ENCODE measurements at regions not wholly inside any gene's neighbourhood (a gene's known extent, or its start where the extent isn't known, plus 50 kb on each side); places are given as distances from the start of the nearest gene placed in this dataset.
"Not testable (repeated sequence)": the region's sequence is repeated elsewhere in the genome, so short reads cannot be mapped to it uniquely, and the experiment has no call there.

DNA sequence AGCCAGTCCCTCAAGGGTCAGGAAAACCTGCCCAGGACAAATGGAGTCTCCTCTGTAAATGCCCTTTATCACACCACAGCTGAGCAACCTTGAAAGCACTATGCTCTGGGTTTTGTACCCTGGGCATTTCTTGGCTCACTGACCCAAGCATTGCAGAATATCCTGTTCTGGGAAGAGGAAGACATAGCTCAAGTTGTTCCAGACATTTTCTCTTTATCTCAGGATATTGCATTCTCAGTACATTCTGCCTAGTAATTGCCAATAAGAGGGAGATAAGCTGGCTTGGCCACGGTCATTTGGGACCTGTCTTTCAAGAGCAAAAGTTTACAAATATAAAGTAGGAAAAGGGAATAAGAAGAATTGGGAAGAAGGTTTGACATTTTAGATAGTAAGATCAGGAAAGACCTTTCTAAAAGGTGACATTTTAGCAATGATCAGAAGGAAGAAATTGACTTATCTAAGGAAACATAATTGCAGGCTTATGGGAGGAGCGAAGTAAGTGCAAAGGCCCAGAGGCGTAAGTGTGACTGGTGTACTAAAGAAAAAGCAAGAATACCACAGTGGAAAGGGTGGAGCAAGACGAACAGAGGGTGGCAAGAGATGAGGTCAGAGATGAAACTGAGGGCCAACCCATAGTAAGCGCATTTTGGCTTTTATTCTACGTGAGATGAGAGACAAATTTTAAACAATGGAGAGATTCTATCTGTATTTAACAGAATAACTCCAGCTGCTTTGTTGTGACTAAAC lies 394.0 kb upstream of the CXADR start:
- no peaks in the 10 kb centered on the region for H3K27me3 ChIP-seq (ENCODE audit: low read depth, low read length)
- no peak overlapping the region for H3K4me3 ChIP-seq (ENCODE audit: low read depth in 1 of 2, low read length in 2 of 2)
- no peaks in the 10 kb centered on the region for H3K9me3 ChIP-seq (ENCODE audit: control insufficient read depth in 1 of 2, low read length in 2 of 2)
- H3K36me3 ChIP-seq (ENCODE audit: control insufficient read depth in 1 of 2, insufficient read depth in 2 of 2, low read length in 2 of 2): no peaks in the 10 kb centered on the region
- H3K27ac ChIP-seq (ENCODE audit: low read length): no peak overlapping the region
- no peaks in the 10 kb centered on the region for H3K4me1 ChIP-seq (ENCODE audit: control insufficient read depth in 1 of 2, insufficient read depth in 2 of 2, low read length in 2 of 2)

DNA sequence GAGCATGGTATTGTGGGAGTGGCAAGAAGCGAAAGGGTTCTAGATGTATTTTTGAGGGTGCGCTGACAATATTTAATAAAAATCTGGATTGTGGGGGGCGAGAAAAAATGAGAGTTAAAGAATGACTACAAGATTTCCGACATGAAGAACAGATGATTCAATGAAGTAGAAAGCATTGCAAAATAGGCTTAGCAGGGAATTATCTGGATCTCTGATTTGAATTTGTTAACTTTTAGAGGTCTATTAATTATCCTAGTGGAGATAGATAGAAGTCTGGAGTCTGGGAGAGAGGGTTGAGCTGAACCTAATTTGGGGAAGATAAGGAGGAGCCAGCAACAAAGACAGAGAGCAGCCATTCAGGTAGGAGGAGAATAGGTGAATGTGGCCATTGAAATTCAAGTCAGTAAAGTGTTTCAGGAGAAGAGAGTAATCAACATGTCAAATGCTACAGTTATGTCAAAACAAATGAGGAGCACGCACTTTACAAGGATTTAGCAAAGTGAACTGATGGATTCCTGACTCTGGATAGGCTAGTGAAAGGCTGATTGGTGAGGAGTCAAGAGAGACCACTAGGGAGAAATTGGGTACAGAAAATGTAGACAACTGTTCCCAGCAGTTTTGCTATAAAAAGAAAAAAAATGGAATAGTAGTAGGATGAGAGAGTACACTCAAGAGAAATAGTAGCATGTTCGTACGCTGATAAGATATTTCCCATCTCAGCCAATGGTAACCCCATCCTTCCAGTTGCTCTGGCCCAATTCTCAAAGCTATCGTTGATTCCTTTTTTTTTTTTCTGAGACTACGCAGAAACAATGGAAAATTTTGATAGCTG lies 393.2 kb upstream of the CXADR start:
- H3K36me3 ChIP-seq (ENCODE audit: control insufficient read depth in 1 of 2, insufficient read depth in 2 of 2, low read length in 2 of 2): no peaks in the 10 kb centered on the region
- H3K27ac ChIP-seq (ENCODE audit: low read length): no peak overlapping the region

DNA sequence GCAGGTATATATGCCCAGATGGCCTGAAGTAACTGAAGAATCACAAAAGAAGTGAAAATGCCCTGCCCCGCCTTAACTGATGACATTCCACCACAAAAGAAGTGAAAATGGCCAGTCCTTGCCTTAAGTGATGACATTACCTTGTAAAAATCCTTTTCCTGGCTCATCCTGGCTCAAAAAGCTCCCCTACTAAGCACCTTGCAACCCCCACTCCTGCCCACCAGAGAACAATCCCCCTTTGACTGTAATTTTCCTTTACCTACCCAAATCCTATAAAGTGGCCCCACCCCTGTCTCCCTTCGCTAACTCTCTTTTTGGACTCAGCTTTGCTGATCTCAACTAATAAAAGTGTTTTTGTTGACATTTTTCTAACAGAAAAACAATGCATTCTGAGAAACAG lies 385.4 kb upstream of the CXADR start:
- H3K36me3 ChIP-seq (ENCODE audit: control insufficient read depth in 1 of 2, insufficient read depth in 2 of 2, low read length in 2 of 2); H3K27ac ChIP-seq (ENCODE audit: low read length); H3K4me3 ChIP-seq (ENCODE audit: low read depth in 1 of 2, low read length in 2 of 2); H3K4me1 ChIP-seq (ENCODE audit: control insufficient read depth in 1 of 2, insufficient read depth in 2 of 2, low read length in 2 of 2); H3K27me3 ChIP-seq (ENCODE audit: low read depth, low read length); H3K9me3 ChIP-seq (ENCODE audit: control insufficient read depth in 1 of 2, low read length in 2 of 2): not testable (repeated sequence)

More for the DNA sequence above, 393.2 kb upstream of the CXADR start:
- Histone ChIP-seq H3K27me3 (ENCODE audit: low read depth, low read length) (no peaks in the 10 kb centered on the region), H3K4me3 (ENCODE audit: low read depth in 1 of 2, low read length in 2 of 2) (no peak overlapping the region), H3K4me1 (ENCODE audit: control insufficient read depth in 1 of 2, insufficient read depth in 2 of 2, low read length in 2 of 2) (no peaks in the 10 kb centered on the region), H3K9me3 (ENCODE audit: control insufficient read depth in 1 of 2, low read length in 2 of 2) (no peaks in the 10 kb centered on the region)

DNA sequence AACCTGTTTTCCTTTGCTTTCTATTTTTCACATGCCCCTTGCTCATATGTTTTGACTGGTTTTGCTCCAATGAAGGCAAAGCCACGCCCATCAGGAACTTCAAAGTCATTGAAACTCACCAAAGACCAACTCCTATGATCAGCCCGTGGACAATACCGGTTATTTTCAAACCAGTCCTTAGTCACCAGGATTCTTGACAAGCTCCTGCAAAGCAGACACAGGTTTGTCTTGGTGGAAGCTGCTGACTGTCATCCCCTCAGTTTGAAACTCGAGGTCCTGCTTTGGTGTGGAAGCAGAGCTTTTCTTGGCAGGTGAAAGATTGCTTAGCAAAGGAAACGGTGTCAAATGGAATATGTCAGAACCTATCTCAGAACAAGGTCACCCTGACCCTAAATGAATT lies 384.7 kb upstream of the CXADR start:
- H3K4me1 ChIP-seq (ENCODE audit: control insufficient read depth in 1 of 2, insufficient read depth in 2 of 2, low read length in 2 of 2): no peaks in the 10 kb centered on the region

DNA sequence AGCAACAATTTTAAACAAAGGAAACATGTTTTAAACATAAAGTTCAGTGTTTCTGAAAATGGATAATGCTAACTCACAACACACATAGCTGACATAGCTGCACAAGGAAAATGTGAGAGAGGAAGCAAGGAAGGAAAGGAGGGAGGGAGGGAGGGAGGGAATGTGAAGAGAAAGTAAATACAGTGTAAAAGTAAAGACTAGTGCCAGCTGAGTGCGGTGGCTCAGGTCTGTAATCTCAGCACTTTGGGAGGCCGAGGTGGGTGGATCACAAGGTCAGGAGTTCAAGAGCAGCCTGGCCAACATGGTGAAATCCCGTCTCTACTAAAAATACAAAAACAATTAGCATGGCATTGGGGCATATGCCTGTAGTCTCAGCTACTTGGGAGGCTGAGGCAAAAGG lies 373.7 kb upstream of the CXADR start:
- not testable (repeated sequence) for H3K27ac ChIP-seq (ENCODE audit: low read length); H3K36me3 ChIP-seq (ENCODE audit: control insufficient read depth in 1 of 2, insufficient read depth in 2 of 2, low read length in 2 of 2); H3K4me1 ChIP-seq (ENCODE audit: control insufficient read depth in 1 of 2, insufficient read depth in 2 of 2, low read length in 2 of 2); H3K27me3 ChIP-seq (ENCODE audit: low read depth, low read length); H3K9me3 ChIP-seq (ENCODE audit: control insufficient read depth in 1 of 2, low read length in 2 of 2)
- peak overlapping the region; percentile 41 to 63 for H3K4me3 ChIP-seq (ENCODE audit: low read depth in 1 of 2, low read length in 2 of 2)

More for the DNA sequence above, 384.7 kb upstream of the CXADR start:
- Histone ChIP-seq H3K27ac (ENCODE audit: low read length) (no peak overlapping the region), H3K27me3 (ENCODE audit: low read depth, low read length) (no peaks in the 10 kb centered on the region), H3K4me3 (ENCODE audit: low read depth in 1 of 2, low read length in 2 of 2) (no peak overlapping the region), H3K36me3 (ENCODE audit: control insufficient read depth in 1 of 2, insufficient read depth in 2 of 2, low read length in 2 of 2) (no peaks in the 10 kb centered on the region), H3K9me3 (ENCODE audit: control insufficient read depth in 1 of 2, low read length in 2 of 2) (peaks cover 0 to under 1% of the 10 kb centered on the region in 2 donors)

- Histone ChIP-seq H3K27ac (ENCODE audit: low read length) (no peak overlapping the region), H3K27me3 (ENCODE audit: low read depth, low read length) (no peaks in the 10 kb centered on the region), H3K9me3 (ENCODE audit: control insufficient read depth in 1 of 2, low read length in 2 of 2) (no peaks in the 10 kb centered on the region), H3K4me1 (ENCODE audit: control insufficient read depth in 1 of 2, insufficient read depth in 2 of 2, low read length in 2 of 2) (no peaks in the 10 kb centered on the region), H3K4me3 (ENCODE audit: low read depth in 1 of 2, low read length in 2 of 2) (peak overlapping the region; percentile 41 to 63), H3K36me3 (ENCODE audit: control insufficient read depth in 1 of 2, insufficient read depth in 2 of 2, low read length in 2 of 2) (no peaks in the 10 kb centered on the region)
Measured at GRCh38 chr21:17139696-17140095, 373.1 kb upstream of the CXADR start.

- H3K9me3 ChIP-seq (ENCODE audit: control insufficient read depth in 1 of 2, low read length in 2 of 2): no peaks in the 10 kb centered on the region
- H3K27ac ChIP-seq (ENCODE audit: low read length): no peak overlapping the region
- no peak overlapping the region for H3K4me3 ChIP-seq (ENCODE audit: low read depth in 1 of 2, low read length in 2 of 2)
- H3K36me3 ChIP-seq (ENCODE audit: control insufficient read depth in 1 of 2, insufficient read depth in 2 of 2, low read length in 2 of 2): no peaks in the 10 kb centered on the region
- H3K4me1 ChIP-seq (ENCODE audit: control insufficient read depth in 1 of 2, insufficient read depth in 2 of 2, low read length in 2 of 2): no peaks in the 10 kb centered on the region
- no peaks in the 10 kb centered on the region for H3K27me3 ChIP-seq (ENCODE audit: low read depth, low read length)
Measured at GRCh38 chr21:17146426-17146825, 366.4 kb upstream of the CXADR start.

DNA sequence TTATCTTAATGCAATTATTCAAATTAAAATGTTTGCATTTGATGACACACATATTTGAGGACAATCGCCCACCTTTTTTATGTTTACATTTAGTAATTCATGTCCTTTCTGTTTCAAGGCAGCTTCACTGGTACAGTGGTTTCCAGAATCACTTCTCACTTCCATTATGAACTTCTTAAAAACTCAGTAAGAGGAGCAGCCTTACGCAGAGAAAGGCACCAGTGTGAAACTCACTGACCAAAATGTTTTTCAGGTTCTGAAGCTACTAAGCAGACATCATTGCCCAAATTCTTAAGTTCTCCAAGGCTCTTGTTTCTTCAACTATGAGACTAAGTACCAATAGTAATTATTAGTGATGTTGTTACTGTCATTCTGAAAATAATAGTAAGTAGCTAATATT lies 353.1 kb upstream of the CXADR start:
- no peak overlapping the region for H3K4me3 ChIP-seq (ENCODE audit: low read depth in 1 of 2, low read length in 2 of 2)
- H3K9me3 ChIP-seq (ENCODE audit: control insufficient read depth in 1 of 2, low read length in 2 of 2): no peaks in the 10 kb centered on the region
- no peak overlapping the region for H3K27ac ChIP-seq (ENCODE audit: low read length)
- H3K27me3 ChIP-seq (ENCODE audit: low read depth, low read length): no peaks in the 10 kb centered on the region
- no peaks in the 10 kb centered on the region for H3K36me3 ChIP-seq (ENCODE audit: control insufficient read depth in 1 of 2, insufficient read depth in 2 of 2, low read length in 2 of 2)
- no peaks in the 10 kb centered on the region for H3K4me1 ChIP-seq (ENCODE audit: control insufficient read depth in 1 of 2, insufficient read depth in 2 of 2, low read length in 2 of 2)

- no peaks in the 10 kb centered on the region for H3K27me3 ChIP-seq (ENCODE audit: low read depth, low read length)
- no peaks in the 10 kb centered on the region for H3K36me3 ChIP-seq (ENCODE audit: control insufficient read depth in 1 of 2, insufficient read depth in 2 of 2, low read length in 2 of 2)
- H3K27ac ChIP-seq (ENCODE audit: low read length): no peak overlapping the region
- H3K4me3 ChIP-seq (ENCODE audit: low read depth in 1 of 2, low read length in 2 of 2): no peak overlapping the region
- peaks cover 0 to 4% of the 10 kb centered on the region in 2 donors for H3K9me3 ChIP-seq (ENCODE audit: control insufficient read depth in 1 of 2, low read length in 2 of 2)
- H3K4me1 ChIP-seq (ENCODE audit: control insufficient read depth in 1 of 2, insufficient read depth in 2 of 2, low read length in 2 of 2): no peaks in the 10 kb centered on the region
Measured at GRCh38 chr21:17185674-17186073, 327.2 kb upstream of the CXADR start.

- H3K9me3 ChIP-seq (ENCODE audit: control insufficient read depth in 1 of 2, low read length in 2 of 2): peaks cover 0 to 13% of the 10 kb centered on the region in 2 donors
- no peak overlapping the region for H3K27ac ChIP-seq (ENCODE audit: low read length)
- no peaks in the 10 kb centered on the region for H3K4me1 ChIP-seq (ENCODE audit: control insufficient read depth in 1 of 2, insufficient read depth in 2 of 2, low read length in 2 of 2)
Measured at GRCh38 chr21:17189963-17190362, 322.9 kb upstream of the CXADR start.

DNA sequence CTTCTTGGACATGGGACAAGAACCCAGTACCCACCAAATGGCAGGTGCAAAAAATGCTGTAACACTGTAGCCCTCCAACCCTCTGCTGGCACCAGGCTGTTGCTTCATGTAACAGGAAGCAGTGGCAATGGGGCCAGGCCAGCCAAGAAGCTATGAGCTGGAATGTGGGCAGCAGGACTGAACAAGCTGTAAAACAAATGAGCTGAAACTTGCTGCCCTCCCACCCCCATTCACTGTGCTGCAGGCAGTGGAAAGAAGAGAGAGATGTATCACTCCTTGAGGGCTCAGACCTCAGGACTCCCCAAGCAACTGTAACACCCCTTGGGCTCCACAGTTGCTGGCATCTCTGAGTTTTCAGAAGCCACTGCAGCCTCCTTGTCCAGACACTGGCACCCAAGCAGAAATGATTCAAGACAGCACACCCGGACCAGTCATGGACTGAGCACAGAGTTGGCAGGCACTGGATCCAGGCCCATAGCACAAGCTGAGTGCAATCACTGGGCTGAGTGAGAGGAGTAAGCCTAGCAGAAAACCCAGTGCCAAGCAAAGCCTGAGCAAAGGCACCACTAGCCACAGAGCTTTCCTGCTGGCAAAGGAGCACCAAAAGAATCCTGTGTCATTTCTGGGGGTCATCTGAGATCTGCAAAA lies 321.4 kb upstream of the CXADR start:
- Histone ChIP-seq H3K9me3 (ENCODE audit: control insufficient read depth in 1 of 2, low read length in 2 of 2) (peaks cover 0 to 9% of the 10 kb centered on the region in 2 donors), H3K36me3 (ENCODE audit: control insufficient read depth in 1 of 2, insufficient read depth in 2 of 2, low read length in 2 of 2) (no peaks in the 10 kb centered on the region), H3K27me3 (ENCODE audit: low read depth, low read length) (no peaks in the 10 kb centered on the region), H3K27ac (ENCODE audit: low read length) (no peak overlapping the region), H3K4me1 (ENCODE audit: control insufficient read depth in 1 of 2, insufficient read depth in 2 of 2, low read length in 2 of 2) (peaks cover 0 to 1% of the 10 kb centered on the region in 2 donors), H3K4me3 (ENCODE audit: low read depth in 1 of 2, low read length in 2 of 2) (peak overlapping the region in 1 of 2 donors; percentile 28)

More at GRCh38 chr21:17189963-17190362, 322.9 kb upstream of the CXADR start:
- no peaks in the 10 kb centered on the region for H3K27me3 ChIP-seq (ENCODE audit: low read depth, low read length)
- no peaks in the 10 kb centered on the region for H3K36me3 ChIP-seq (ENCODE audit: control insufficient read depth in 1 of 2, insufficient read depth in 2 of 2, low read length in 2 of 2)
- H3K4me3 ChIP-seq (ENCODE audit: low read depth in 1 of 2, low read length in 2 of 2): no peak overlapping the region

Data from muscle layer of duodenum (tissue), 2 donors.